Progenitor cell of endocrine pancreas (in vitro differentiated cells): ENCODE measurements at regions not wholly inside any gene's neighbourhood (a gene's known extent, or its start where the extent isn't known, plus 50 kb on each side); places are given as distances from the start of the nearest gene placed in this dataset.

Source experiments
- DNase-seq: peaks from one replicate; pipeline ENCODE4 v3.0.0; 2021; ENCODE audit warnings: low spot score; ENCODE audit not compliant: unreplicated experiment
- H3K27ac Mint-ChIP-seq: 2 replicates; pipeline ENCODE4 v1.8.0; 2021; ENCODE audit warnings: mild to moderate bottlenecking, moderate library complexity, mixed read lengths
- H3K27me3 Mint-ChIP-seq: 2 replicates; pipeline ENCODE4 v1.8.0; 2021; ENCODE audit warnings: mixed read lengths
- H3K36me3 Mint-ChIP-seq: 2 replicates; pipeline ENCODE4 v1.8.0; 2022; ENCODE audit warnings: mixed read lengths; ENCODE audit not compliant: insufficient read depth
- H3K4me1 Mint-ChIP-seq: 2 replicates; pipeline ENCODE4 v1.8.0; 2021; ENCODE audit warnings: low read depth, mixed read lengths
- H3K4me3 Mint-ChIP-seq: 2 replicates; pipeline ENCODE4 v1.8.0; 2021; ENCODE audit warnings: low read depth, mild to moderate bottlenecking, moderate library complexity, mixed read lengths
- H3K9me3 Mint-ChIP-seq: 2 replicates; pipeline ENCODE4 v1.8.0; 2021; ENCODE audit warnings: low read depth, mixed read lengths
- TF ChIP-seq, protein P1 (sequence below): fragments of 200-600 bp; sonication (generic); IDR thresholded peaks from one replicate; pipeline ENCODE4 v1.5.0; 2021; ENCODE audit warnings: antibody characterized with exemption, mild to moderate bottlenecking; ENCODE audit not compliant: unreplicated experiment

GRCh38 chr6:153645326-153645725 is 393.7 kb upstream of the OPRM1 start:
- Mint-ChIP-seq H3K4me3 (no peak overlapping the region), H3K9me3 (no peaks in the 10 kb centered on the region), H3K36me3 (no peaks in the 10 kb centered on the region), H3K27ac (no peak overlapping the region), H3K27me3 (no peaks in the 10 kb centered on the region), H3K4me1 (no peaks in the 10 kb centered on the region)
- no peak for DNase-seq
- TF ChIP-seq, protein P1, sequence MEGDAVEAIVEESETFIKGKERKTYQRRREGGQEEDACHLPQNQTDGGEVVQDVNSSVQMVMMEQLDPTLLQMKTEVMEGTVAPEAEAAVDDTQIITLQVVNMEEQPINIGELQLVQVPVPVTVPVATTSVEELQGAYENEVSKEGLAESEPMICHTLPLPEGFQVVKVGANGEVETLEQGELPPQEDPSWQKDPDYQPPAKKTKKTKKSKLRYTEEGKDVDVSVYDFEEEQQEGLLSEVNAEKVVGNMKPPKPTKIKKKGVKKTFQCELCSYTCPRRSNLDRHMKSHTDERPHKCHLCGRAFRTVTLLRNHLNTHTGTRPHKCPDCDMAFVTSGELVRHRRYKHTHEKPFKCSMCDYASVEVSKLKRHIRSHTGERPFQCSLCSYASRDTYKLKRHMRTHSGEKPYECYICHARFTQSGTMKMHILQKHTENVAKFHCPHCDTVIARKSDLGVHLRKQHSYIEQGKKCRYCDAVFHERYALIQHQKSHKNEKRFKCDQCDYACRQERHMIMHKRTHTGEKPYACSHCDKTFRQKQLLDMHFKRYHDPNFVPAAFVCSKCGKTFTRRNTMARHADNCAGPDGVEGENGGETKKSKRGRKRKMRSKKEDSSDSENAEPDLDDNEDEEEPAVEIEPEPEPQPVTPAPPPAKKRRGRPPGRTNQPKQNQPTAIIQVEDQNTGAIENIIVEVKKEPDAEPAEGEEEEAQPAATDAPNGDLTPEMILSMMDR = no peak

DNA sequence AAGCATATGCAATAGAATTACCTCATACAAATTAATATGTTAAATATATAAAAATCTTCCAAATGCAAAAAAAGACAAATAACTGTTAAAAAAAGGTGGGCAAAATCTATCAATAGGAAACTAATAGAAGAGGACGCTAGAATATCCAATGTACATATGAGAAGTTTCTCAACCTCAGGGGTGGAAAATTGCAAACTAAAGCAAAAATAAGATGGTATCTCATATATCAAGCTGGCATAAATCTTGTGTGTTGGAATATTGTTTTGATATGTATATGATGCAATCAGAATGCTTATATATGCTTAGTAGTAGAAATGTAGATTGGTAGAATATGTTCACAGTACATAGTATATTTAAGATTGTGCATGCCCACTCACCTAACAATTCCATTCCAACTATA is 395.0 kb upstream of the OPRM1 start:
- H3K27me3 Mint-ChIP-seq = no peaks in the 10 kb centered on the region
- no peaks in the 10 kb centered on the region for H3K4me1 Mint-ChIP-seq
- H3K36me3 Mint-ChIP-seq = no peaks in the 10 kb centered on the region
- TF ChIP-seq, protein P1 = no peak
- H3K9me3 Mint-ChIP-seq = peaks cover 1% of the 10 kb centered on the region
- no peak for DNase-seq
- H3K27ac Mint-ChIP-seq = no peak overlapping the region
- no peak overlapping the region for H3K4me3 Mint-ChIP-seq

GRCh38 chr6:153634416-153634815 is 404.6 kb upstream of the OPRM1 start:
- Mint-ChIP-seq H3K9me3 (peaks cover 21% of the 10 kb centered on the region), H3K27ac (no peak overlapping the region), H3K4me3 (no peak overlapping the region), H3K27me3 (no peaks in the 10 kb centered on the region), H3K36me3 (peaks cover 2% of the 10 kb centered on the region), H3K4me1 (peaks cover 6% of the 10 kb centered on the region)
- no peak for DNase-seq
- TF ChIP-seq, protein P1 = no peak

- no peaks in the 10 kb centered on the region for H3K9me3 Mint-ChIP-seq
- H3K27me3 Mint-ChIP-seq = no peaks in the 10 kb centered on the region
- H3K36me3 Mint-ChIP-seq = no peaks in the 10 kb centered on the region
- TF ChIP-seq, protein P1 = no peak
- H3K27ac Mint-ChIP-seq = peak overlapping the region; percentile 93
- H3K4me1 Mint-ChIP-seq = peaks cover 39% of the 10 kb centered on the region
- no peak overlapping the region for H3K4me3 Mint-ChIP-seq
- DNase-seq = no peak
These were observed 414.0 kb upstream of the OPRM1 start for GRCh38 chr6:153625089-153625488.

- Mint-ChIP-seq H3K27me3 (no peaks in the 10 kb centered on the region), H3K36me3 (no peaks in the 10 kb centered on the region), H3K4me1 (peaks cover 39% of the 10 kb centered on the region)
These were observed 414.5 kb upstream of the OPRM1 start for GRCh38 chr6:153624528-153624927.

More at GRCh38 chr6:153624528-153624927, 414.5 kb upstream of the OPRM1 start:
- Mint-ChIP-seq H3K4me3 (no peak overlapping the region), H3K27ac (no peak overlapping the region), H3K9me3 (no peaks in the 10 kb centered on the region)
- no peak for DNase-seq
- TF ChIP-seq, protein P1 = no peak
